Epidermal melanocyte (primary cell): ENCODE measurements at regions not wholly inside any gene's neighbourhood (a gene's known extent, or its start where the extent isn't known, plus 50 kb on each side); places are given as distances from the start of the nearest gene placed in this dataset.
"Not testable (repeated sequence)": the region's sequence is repeated elsewhere in the genome, so short reads cannot be mapped to it uniquely, and the experiment has no call there.

Experiments used
- DNase-seq: peaks from one replicate; pipeline ENCODE4 v3.0.0; 2011; ENCODE audit warnings: low spot score; ENCODE audit not compliant: insufficient read length

GRCh38 chr6:44000164-44000842, 126.9 kb downstream of the MRPL14 start:
- DNase-seq, result no peak

- no peak for DNase-seq
Measured at GRCh38 chr6:43999628-44000027, 127.6 kb downstream of the MRPL14 start.

GRCh38 chr6:43998592-43999243, 128.5 kb downstream of the MRPL14 start:
- not testable (repeated sequence) for DNase-seq

- DNase-seq, result not testable (repeated sequence)
Measured at GRCh38 chr6:43997990-43998585, 129.2 kb downstream of the MRPL14 start.

- DNase-seq, result no peak
Measured at GRCh38 chr6:43997345-43997677, 129.9 kb downstream of the MRPL14 start.

GRCh38 chr6:43996618-43997344, 130.5 kb downstream of the MRPL14 start:
- no peak for DNase-seq

- DNase-seq, result no peak
Measured at GRCh38 chr6:43995137-43995536, 132.1 kb downstream of the MRPL14 start.

GRCh38 chr6:43993881-43994523, 133.2 kb downstream of the MRPL14 start:
- no peak for DNase-seq

GRCh38 chr6:43992783-43993644, 134.2 kb downstream of the MRPL14 start:
- no peak for DNase-seq

- no peak for DNase-seq
Measured at GRCh38 chr6:43992126-43992663, 135.1 kb downstream of the MRPL14 start.

GRCh38 chr6:43990627-43991619, 136.3 kb downstream of the MRPL14 start:
- DNase-seq, result no peak

- no peak for DNase-seq
Measured at GRCh38 chr6:43990275-43990626, 137.0 kb downstream of the MRPL14 start.

- DNase-seq, result no peak
Measured at GRCh38 chr6:43989581-43990146, 137.6 kb downstream of the MRPL14 start.

GRCh38 chr6:43988801-43989200, 138.5 kb downstream of the MRPL14 start:
- no peak for DNase-seq

GRCh38 chr6:43987838-43988439, 139.3 kb downstream of the MRPL14 start:
- no peak for DNase-seq

- no peak for DNase-seq
Measured at GRCh38 chr6:43986177-43986825, 141.0 kb downstream of the MRPL14 start.

GRCh38 chr6:43985329-43985728, 141.9 kb downstream of the MRPL14 start:
- no peak for DNase-seq
